A549 (cell line): ENCODE measurements at regions not wholly inside any gene's neighbourhood (a gene's known extent, or its start where the extent isn't known, plus 50 kb on each side); places are given as distances from the start of the nearest gene placed in this dataset.
A peak's percentile ranks its signal among the peaks of the same experiment; 100 is the strongest.

Source experiments
- ATAC-seq, 2 experiments: fragments of 200-7000 bp in 1 of 2; fragments of >200 bp in 1 of 2; cut with Nextera tagmentation in 1 of 2; cut with Tn5 transposase in 1 of 2; 3 replicates each; pipeline versions ENCODE4 v1.8.0 to v1.9.1; 2018 to 2020; ENCODE audit warnings: mild to moderate bottlenecking in 1 of 2, moderate library complexity in 1 of 2
- CTCF ChIA-PET: fragments of 300-600 bp; sonication (Branson Sonifier 250); formaldehyde crosslinking; extraction: SDS; loops from one replicate; lab custom pipeline; 2021; ENCODE audit warnings: antibody characterized with exemption, inconsistent platforms; lab: Yijun Ruan, JAX
- POLR2A ChIA-PET: fragments of 350-600 bp; formaldehyde crosslinking; extraction: SDS; loops from one replicate; lab custom pipeline; 2021; ENCODE audit warnings: antibody characterized with exemption, inconsistent platforms; lab: Yijun Ruan, JAX
- DNase-seq, 2 experiments: peaks; one replicate each; pipeline versions ENCODE4 v3.0.0 to v3.0.0-alpha.2; 2011 to 2016; ENCODE audit warnings: low read depth in 1 of 2, low spot score in 1 of 2
- FAIRE-seq: peaks from 2 replicates; lab custom pipeline; 2011; peaks lifted over from hg19 to GRCh38; lab: Jason Lieb, UNC
- H3K27ac ChIP-seq, 2 experiments: fragments of >200 bp; sonication (Bioruptor Twin); formaldehyde crosslinking; 3 replicates each; pipeline ENCODE4 v1.5.1; 2016 to 2017
- H3K4me1 ChIP-seq: fragments of >200 bp; sonication (Bioruptor Twin); formaldehyde crosslinking; 3 replicates; pipeline ENCODE4 v1.6.1; 2016
- H3K4me2 ChIP-seq: fragments of >200 bp; sonication (Bioruptor Twin); formaldehyde crosslinking; 3 replicates; pipeline ENCODE4 v1.6.1; 2016
- H3K4me3 ChIP-seq: fragments of >200 bp; sonication (Bioruptor Twin); formaldehyde crosslinking; 3 replicates; pipeline ENCODE4 v1.5.1; 2016
- H3K9me3 ChIP-seq: fragments of >200 bp; sonication (Bioruptor Twin); formaldehyde crosslinking; 3 replicates; pipeline ENCODE4 v1.6.1; 2016
- CBX2 ChIP-seq: fragments of 200-600 bp; sonication (generic); IDR thresholded peaks from 2 replicates; pipeline ENCODE4 v1.6.1; 2016; ENCODE audit warnings: low read depth, mild to moderate bottlenecking, borderline replicate concordance
- CBX8 ChIP-seq: fragments of 200-600 bp; sonication (generic); IDR thresholded peaks from 2 replicates; pipeline ENCODE4 v1.6.1; 2016
- GATA3 ChIP-seq: IDR thresholded peaks from 2 replicates; pipeline ENCODE4 v1.6.1; 2012; ENCODE audit warnings: borderline replicate concordance
- HOXA7 ChIP-seq: fragments of 250-450 bp; sonication (Bioruptor Pico); IDR thresholded peaks from 2 replicates; pipeline ENCODE4 v1.5.0; 2020; ENCODE audit warnings: mild to moderate bottlenecking, moderate library complexity
- HOXB5 ChIP-seq: fragments of 250-450 bp; sonication (Bioruptor Pico); IDR thresholded peaks from 2 replicates; pipeline ENCODE4 v1.5.0; 2020; ENCODE audit warnings: mild to moderate bottlenecking, moderate library complexity
- JUNB ChIP-seq: fragments of >200 bp; sonication (Bioruptor Twin); formaldehyde crosslinking; IDR thresholded peaks from 2 replicates; pipeline ENCODE4 v1.6.1; 2016
- MAFK ChIP-seq: fragments of 450-650 bp; IDR thresholded peaks from 2 replicates; pipeline ENCODE4 v1.6.1; 2014; ENCODE audit not compliant: partially characterized antibody
- MAZ ChIP-seq: fragments of 150-350 bp; IDR thresholded peaks from 2 replicates; pipeline ENCODE4 v1.6.1; 2014; ENCODE audit warnings: antibody characterized with exemption, low read depth, low read length, borderline replicate concordance
- NFE2L2 ChIP-seq: fragments of 150-350 bp; conservative IDR thresholded peaks from 2 replicates; pipeline ENCODE4 v1.6.1; 2014; ENCODE audit warnings: low read length
- NR3C1 ChIP-seq: fragments of >200 bp; sonication (Bioruptor Twin); formaldehyde crosslinking; IDR thresholded peaks from 3 replicates; pipeline ENCODE4 v1.6.1; 2017
- POLR2AphosphoS2 ChIP-seq: conservative IDR thresholded peaks from 2 replicates; pipeline ENCODE4 v1.6.1; 2012; ENCODE audit warnings: low read length, improper control_type of control experiment, inconsistent platforms
- RARB ChIP-seq: fragments of 250-450 bp; sonication (Bioruptor Pico); IDR thresholded peaks from 2 replicates; pipeline ENCODE4 v1.8.0; 2021; ENCODE audit warnings: mild to moderate bottlenecking, moderate library complexity
- SREBF2 ChIP-seq: fragments of 450-650 bp; IDR thresholded peaks from 2 replicates; pipeline ENCODE4 v1.6.1; 2014; ENCODE audit warnings: mild to moderate bottlenecking, moderate library complexity
- TP53 ChIP-seq: fragments of 250-450 bp; sonication (Bioruptor Pico); IDR thresholded peaks from 2 replicates; pipeline ENCODE4 v1.5.0; 2021; ENCODE audit warnings: mild to moderate bottlenecking, moderate library complexity
- ZSCAN20 ChIP-seq: fragments of 250-450 bp; sonication (Bioruptor Pico); IDR thresholded peaks from 2 replicates; pipeline ENCODE4 v1.8.0; 2022; ENCODE audit warnings: mild to moderate bottlenecking, moderate library complexity
- WGBS: methylation state at CpG from one replicate; pipeline ENCODE4 v1.1.6; 2017; ENCODE audit errors: missing lambda C conversion rate; 5-methylcytosine and 5-hydroxymethylcytosine counted together
- TF ChIP-seq, protein P1 (sequence below): fragments of 250-450 bp; sonication (Bioruptor Pico); IDR thresholded peaks from 2 replicates; pipeline ENCODE4 v1.5.0; 2021; ENCODE audit warnings: mild to moderate bottlenecking, moderate library complexity, borderline replicate concordance
- TF ChIP-seq, protein P2 (sequence below): IDR thresholded peaks from 2 replicates; pipeline ENCODE4 v1.6.1; 2012
- TF ChIP-seq, protein P3 (sequence below): IDR thresholded peaks from 2 replicates; pipeline ENCODE4 v1.6.1; 2012; ENCODE audit warnings: low read depth, borderline replicate concordance

DNA sequence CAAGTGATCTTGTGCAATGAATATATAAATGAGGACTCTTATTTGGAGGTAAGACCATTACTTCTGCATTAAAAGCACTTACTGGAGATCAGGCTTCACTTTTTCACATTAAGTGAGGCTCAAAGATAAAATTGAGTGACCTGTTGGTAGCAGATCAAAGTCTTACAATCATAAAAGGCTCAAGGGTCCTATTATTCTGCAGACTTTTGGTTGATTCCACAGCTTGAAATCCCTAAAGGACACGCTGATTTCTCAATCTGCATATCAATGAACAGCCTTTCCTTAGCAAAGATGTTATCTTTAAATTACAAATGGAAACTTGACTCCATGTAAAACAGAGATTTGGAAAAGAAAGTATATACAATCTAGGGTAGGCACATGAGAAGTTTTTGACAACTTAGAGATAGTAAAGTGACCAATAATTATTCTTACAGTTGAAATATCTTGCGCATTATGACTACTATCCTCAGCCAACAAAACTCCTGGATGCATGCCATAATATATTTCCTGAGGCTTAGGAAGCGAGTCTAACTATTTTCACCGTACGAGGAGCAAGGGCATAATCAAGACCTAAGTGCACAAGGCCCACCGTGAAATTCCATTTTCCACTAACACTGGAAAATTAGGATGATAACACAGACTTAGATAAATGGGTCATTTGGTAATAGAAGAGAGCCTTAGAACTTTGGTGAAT lies 640.7 kb downstream of the LIG4 start:
- POLR2A ChIA-PET: no interaction called here
- FAIRE-seq (no peak), DNase-seq (no peak)
- Histone ChIP-seq H3K4me2 (no peak overlapping the region), H3K27ac (no peak overlapping the region)
- no peak for TF ChIP-seq NR3C1
- no peak for TF ChIP-seq TP53
- TF ChIP-seq RARB (CRISPR knock-in tag): no peak
- no peak for TF ChIP-seq JUNB
- TF ChIP-seq, all 56 proteins: peak for 0
- H3K4me3 ChIP-seq: no peak overlapping the region
- ATAC-seq: no peak
- no peaks in the 10 kb centered on the region for H3K4me1 ChIP-seq
- H3K9me3 ChIP-seq: no peaks in the 10 kb centered on the region
- CTCF ChIA-PET: no interaction called here
- 9% methylated on average over 6 of the region's 6 CpGs for WGBS

DNA sequence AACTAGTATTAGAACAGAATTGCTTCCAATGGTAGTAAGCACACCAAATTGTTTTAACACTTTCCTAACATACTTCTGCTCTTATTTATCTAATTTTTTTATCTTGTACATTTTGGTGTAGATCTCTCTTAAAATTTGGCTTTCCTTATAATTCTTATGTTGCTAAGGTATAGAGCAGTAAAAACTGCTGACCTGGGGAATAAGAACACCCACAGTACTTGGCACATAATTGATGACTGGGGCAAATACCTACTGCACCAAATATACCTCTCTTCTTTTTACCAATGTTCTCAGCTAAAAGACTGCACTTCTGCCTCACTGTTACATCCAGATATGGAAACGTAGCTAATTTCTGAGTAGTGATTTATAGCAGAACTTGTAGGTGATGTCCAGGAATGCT lies 642.2 kb downstream of the LIG4 start:
- Histone ChIP-seq H3K4me1 (no peaks in the 10 kb centered on the region), H3K27ac (no peak overlapping the region), H3K4me3 (no peak overlapping the region), H3K9me3 (no peaks in the 10 kb centered on the region), H3K4me2 (no peak overlapping the region)
- ChIA-PET POLR2A (no interaction called here), CTCF (no interaction called here)
- no peak for FAIRE-seq
- no peak for ATAC-seq
- DNase-seq: no peak
- WGBS: 13% methylated on average over 1 of the region's 1 CpG
- TF ChIP-seq, protein P1, sequence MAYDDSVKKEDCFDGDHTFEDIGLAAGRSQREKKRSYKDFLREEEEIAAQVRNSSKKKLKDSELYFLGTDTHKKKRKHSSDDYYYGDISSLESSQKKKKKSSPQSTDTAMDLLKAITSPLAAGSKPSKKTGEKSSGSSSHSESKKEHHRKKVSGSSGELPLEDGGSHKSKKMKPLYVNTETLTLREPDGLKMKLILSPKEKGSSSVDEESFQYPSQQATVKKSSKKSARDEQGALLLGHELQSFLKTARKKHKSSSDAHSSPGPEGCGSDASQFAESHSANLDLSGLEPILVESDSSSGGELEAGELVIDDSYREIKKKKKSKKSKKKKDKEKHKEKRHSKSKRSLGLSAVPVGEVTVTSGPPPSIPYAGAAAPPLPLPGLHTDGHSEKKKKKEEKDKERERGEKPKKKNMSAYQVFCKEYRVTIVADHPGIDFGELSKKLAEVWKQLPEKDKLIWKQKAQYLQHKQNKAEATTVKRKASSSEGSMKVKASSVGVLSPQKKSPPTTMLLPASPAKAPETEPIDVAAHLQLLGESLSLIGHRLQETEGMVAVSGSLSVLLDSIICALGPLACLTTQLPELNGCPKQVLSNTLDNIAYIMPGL: no peak
- TF ChIP-seq POLR2AphosphoS2: no peak
- TF ChIP-seq NFE2L2: no peak
- TF ChIP-seq GATA3: no peak
- TF ChIP-seq, protein P2, sequence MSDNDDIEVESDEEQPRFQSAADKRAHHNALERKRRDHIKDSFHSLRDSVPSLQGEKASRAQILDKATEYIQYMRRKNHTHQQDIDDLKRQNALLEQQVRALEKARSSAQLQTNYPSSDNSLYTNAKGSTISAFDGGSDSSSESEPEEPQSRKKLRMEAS: no peak
- peak; percentile 3 for TF ChIP-seq MAFK

DNA sequence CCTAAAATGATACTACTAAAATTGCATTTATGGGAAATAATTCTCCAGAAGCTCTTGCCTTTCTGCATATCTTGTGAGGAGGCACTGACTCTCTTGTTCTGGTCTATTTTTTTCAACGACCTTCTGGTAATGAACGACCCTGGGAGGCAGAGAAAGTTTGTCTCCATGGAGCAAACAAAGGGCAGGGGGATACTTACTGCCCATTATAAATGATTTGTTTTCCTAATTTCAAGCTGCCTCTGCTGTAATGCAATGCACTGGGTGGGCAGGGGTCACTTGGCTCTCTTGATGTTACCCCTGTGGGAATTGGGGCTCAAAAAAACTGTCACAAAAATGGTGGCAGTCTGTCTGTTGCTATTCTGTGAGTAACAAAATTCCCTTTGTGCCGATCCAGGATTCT lies 643.2 kb downstream of the LIG4 start:
- FAIRE-seq (no peak), DNase-seq (no peak), ATAC-seq (no peak)
- TF ChIP-seq ZSCAN20 (no peak), HOXA7 (CRISPR knock-in tag) (no peak), CBX2 (no peak), MAFK (no peak), MAZ (no peak), SREBF2 (no peak), GATA3 (no peak)
- TF ChIP-seq, protein P3, sequence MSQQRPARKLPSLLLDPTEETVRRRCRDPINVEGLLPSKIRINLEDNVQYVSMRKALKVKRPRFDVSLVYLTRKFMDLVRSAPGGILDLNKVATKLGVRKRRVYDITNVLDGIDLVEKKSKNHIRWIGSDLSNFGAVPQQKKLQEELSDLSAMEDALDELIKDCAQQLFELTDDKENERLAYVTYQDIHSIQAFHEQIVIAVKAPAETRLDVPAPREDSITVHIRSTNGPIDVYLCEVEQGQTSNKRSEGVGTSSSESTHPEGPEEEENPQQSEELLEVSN: no peak
- TF ChIP-seq, protein P2: no peak
- 8% methylated on average over 3 of the region's 3 CpGs for WGBS
- no peak overlapping the region for H3K4me2 ChIP-seq
- H3K27ac ChIP-seq: no peak overlapping the region
- ChIA-PET CTCF (no interaction called here), POLR2A (no interaction called here)
- no peaks in the 10 kb centered on the region for H3K9me3 ChIP-seq
- no peak overlapping the region for H3K4me3 ChIP-seq
- H3K4me1 ChIP-seq: no peaks in the 10 kb centered on the region

DNA sequence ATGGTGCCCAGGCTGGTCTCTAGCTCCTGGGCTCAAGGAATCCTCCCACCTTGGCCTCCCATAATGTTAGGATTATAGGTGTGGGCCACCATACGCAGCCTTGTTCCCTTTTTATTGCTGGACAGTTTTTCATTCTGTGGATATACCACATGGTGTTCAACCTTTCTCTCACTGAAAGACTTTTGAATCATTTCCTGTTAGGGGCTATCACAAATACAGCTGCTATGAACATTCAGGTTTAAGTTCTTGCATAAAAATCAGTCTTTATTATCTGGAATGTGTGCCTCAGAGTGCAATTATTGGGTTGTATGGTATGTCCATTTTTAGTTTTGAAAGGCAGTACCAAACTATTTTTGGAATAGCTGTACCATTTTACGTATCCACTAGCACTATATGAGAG lies 647.2 kb downstream of the LIG4 start:
- FAIRE-seq (no peak), ATAC-seq (no peak), DNase-seq (no peak)
- no peak overlapping the region for H3K4me2 ChIP-seq
- ChIA-PET CTCF (no interaction called here), POLR2A (no interaction called here)
- WGBS: 34% methylated on average over 2 of the region's 2 CpGs
- no peak for TF ChIP-seq HOXB5 (CRISPR knock-in tag)
- TF ChIP-seq CBX8: no peak
- H3K27ac ChIP-seq: no peak overlapping the region
- no peak overlapping the region for H3K4me3 ChIP-seq
- H3K4me1 ChIP-seq: no peaks in the 10 kb centered on the region
- H3K9me3 ChIP-seq: no peaks in the 10 kb centered on the region
